ENCODE measurements at regions not wholly inside any gene's neighbourhood (a gene's known extent, or its start where the extent isn't known, plus 50 kb on each side); places are given as distances from the start of the nearest gene placed in this dataset.

DNA sequence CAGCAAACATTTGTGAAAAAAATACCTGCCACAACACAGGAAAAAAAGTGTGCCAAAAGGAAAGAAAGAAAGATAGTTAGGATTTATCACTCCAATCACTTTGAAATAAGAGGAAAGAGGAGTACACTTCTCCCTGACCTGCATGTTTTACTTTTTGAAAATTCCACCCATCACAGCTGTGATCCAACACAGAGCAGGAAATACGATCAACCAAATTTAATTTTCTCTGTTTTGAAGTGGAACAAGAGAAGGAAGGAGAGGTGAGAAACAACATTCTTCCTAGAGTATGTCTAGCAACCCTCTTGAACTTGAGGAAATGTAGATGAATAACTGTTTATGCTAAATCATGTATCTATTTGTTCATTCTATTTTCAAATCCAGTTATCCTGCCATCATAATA, 284.7 kb upstream of the SYT1 start:
- Mint-ChIP-seq H3K4me3 (no peak overlapping the region), H3K27me3 (ENCODE audit: low read depth) (no peaks in the 10 kb centered on the region), H3K27ac (ENCODE audit: unreplicated experiment) (no peak overlapping the region), H3K36me3 (ENCODE audit: low read depth) (peaks cover 5% of the 10 kb centered on the region), H3K9me3 (peaks cover 15% of the 10 kb centered on the region), H3K4me1 (no peaks in the 10 kb centered on the region)
- no peak for DNase-seq (ENCODE audit: low read depth, low spot score)
- TF ChIP-seq, protein P1, sequence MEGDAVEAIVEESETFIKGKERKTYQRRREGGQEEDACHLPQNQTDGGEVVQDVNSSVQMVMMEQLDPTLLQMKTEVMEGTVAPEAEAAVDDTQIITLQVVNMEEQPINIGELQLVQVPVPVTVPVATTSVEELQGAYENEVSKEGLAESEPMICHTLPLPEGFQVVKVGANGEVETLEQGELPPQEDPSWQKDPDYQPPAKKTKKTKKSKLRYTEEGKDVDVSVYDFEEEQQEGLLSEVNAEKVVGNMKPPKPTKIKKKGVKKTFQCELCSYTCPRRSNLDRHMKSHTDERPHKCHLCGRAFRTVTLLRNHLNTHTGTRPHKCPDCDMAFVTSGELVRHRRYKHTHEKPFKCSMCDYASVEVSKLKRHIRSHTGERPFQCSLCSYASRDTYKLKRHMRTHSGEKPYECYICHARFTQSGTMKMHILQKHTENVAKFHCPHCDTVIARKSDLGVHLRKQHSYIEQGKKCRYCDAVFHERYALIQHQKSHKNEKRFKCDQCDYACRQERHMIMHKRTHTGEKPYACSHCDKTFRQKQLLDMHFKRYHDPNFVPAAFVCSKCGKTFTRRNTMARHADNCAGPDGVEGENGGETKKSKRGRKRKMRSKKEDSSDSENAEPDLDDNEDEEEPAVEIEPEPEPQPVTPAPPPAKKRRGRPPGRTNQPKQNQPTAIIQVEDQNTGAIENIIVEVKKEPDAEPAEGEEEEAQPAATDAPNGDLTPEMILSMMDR (conservative IDR thresholded peaks at IDR 0.05), result no peak

DNA sequence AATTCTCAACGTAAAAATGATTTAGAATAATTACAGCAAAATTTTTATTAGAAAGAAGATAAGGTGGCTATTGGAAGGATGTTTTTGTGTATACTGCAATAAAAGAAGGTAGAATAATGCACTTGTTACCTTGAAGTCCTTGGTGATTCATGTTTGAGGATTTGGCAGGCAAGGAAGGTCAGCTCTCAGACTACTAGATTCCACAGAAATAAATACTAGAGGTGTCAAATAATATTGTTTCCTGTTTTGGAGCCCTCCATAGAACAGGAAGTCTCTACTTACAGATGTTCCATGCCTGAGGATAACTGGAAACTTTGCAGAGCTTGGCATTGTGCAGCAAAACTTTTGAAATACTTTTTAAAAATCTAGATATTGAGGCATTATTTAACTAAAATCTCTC, 284.3 kb upstream of the SYT1 start:
- no peak for DNase-seq (ENCODE audit: low read depth, low spot score)
- no peaks in the 10 kb centered on the region for H3K4me1 Mint-ChIP-seq
- no peak overlapping the region for H3K27ac Mint-ChIP-seq (ENCODE audit: unreplicated experiment)
- peaks cover 6% of the 10 kb centered on the region for H3K36me3 Mint-ChIP-seq (ENCODE audit: low read depth)
- no peak overlapping the region for H3K4me3 Mint-ChIP-seq
- peaks cover 13% of the 10 kb centered on the region for H3K9me3 Mint-ChIP-seq
- TF ChIP-seq, protein P1 (conservative IDR thresholded peaks at IDR 0.05), result no peak
- no peaks in the 10 kb centered on the region for H3K27me3 Mint-ChIP-seq (ENCODE audit: low read depth)

DNA sequence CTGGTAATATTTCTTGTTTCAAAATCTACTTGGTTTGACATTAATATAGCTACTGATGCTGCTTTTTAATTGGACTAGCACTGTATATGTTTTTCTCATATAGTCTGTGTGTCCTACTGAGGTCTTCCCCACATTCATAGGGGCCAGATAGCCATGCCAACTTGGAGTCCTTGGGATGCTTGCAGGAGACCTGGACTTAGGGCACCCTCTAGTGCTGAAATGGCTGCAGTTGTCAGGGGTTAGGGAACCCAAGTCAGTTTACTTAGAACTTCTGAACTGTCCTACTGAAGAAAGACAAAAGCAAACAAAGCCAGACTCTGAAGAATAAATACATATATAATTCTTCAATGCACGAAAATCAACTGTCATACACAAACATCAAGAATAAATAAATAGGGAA, 279.9 kb upstream of the SYT1 start:
- Mint-ChIP-seq H3K4me1 (no peaks in the 10 kb centered on the region), H3K36me3 (ENCODE audit: low read depth) (peaks cover 9% of the 10 kb centered on the region), H3K27me3 (ENCODE audit: low read depth) (no peaks in the 10 kb centered on the region), H3K27ac (ENCODE audit: unreplicated experiment) (no peak overlapping the region), H3K9me3 (peaks cover 15% of the 10 kb centered on the region), H3K4me3 (no peak overlapping the region)
- no peak for DNase-seq (ENCODE audit: low read depth, low spot score)
- TF ChIP-seq, protein P1 (conservative IDR thresholded peaks at IDR 0.05), result peak; percentile 48

DNA sequence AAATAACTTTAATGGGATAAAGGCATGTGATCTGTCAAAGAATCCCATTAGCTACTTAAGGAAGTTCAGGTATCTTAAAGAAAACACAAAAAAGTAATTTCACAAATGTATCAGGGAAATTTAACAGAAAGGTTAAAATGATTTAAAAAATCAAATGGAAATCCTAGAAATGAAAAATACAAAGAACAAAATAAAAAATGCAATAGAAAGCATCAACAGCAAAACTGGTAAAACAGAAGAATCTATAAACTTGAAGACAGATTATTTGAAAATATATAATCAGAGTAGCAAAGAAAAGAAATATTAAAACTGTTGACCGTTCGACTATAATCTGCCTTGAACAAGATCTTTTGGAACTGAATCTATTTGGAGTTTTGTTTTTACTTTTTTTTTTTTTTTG, 279.4 kb upstream of the SYT1 start:
- no peaks in the 10 kb centered on the region for H3K27me3 Mint-ChIP-seq (ENCODE audit: low read depth)

DNA sequence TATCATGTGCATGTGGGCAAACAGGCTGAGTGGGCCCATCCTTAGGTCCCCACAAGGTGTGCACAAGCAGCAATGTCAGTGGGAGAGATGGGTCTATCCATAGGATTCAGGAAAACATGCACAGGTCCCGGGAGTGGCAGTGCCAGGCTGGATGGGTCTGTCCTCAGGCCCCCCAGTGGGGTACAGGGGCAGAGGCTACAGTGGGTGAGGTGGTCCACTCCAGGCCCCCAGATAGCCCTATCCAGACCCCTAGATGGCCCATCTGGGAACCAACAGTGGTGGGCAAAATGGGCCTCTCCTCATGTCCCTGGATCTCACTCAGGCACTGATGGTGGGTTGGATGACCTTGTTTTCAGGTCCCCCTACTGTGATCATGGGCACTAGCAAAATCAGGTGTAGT, 277.8 kb upstream of the SYT1 start:
- Mint-ChIP-seq H3K9me3 (peaks cover 13% of the 10 kb centered on the region), H3K27me3 (ENCODE audit: low read depth) (no peaks in the 10 kb centered on the region), H3K27ac (ENCODE audit: unreplicated experiment) (no peak overlapping the region), H3K4me3 (no peak overlapping the region), H3K4me1 (no peaks in the 10 kb centered on the region), H3K36me3 (ENCODE audit: low read depth) (peaks cover 9% of the 10 kb centered on the region)
- TF ChIP-seq, protein P1 (conservative IDR thresholded peaks at IDR 0.05), result no peak
- no peak for DNase-seq (ENCODE audit: low read depth, low spot score)

More for the DNA sequence above, 279.4 kb upstream of the SYT1 start:
- H3K4me3 Mint-ChIP-seq, result no peak overlapping the region
- TF ChIP-seq, protein P1 (conservative IDR thresholded peaks at IDR 0.05), result no peak
- H3K27ac Mint-ChIP-seq (ENCODE audit: unreplicated experiment), result no peak overlapping the region
- H3K4me1 Mint-ChIP-seq, result no peaks in the 10 kb centered on the region
- DNase-seq (ENCODE audit: low read depth, low spot score), result no peak
- peaks cover 9% of the 10 kb centered on the region for H3K36me3 Mint-ChIP-seq (ENCODE audit: low read depth)
- peaks cover 15% of the 10 kb centered on the region for H3K9me3 Mint-ChIP-seq

DNA sequence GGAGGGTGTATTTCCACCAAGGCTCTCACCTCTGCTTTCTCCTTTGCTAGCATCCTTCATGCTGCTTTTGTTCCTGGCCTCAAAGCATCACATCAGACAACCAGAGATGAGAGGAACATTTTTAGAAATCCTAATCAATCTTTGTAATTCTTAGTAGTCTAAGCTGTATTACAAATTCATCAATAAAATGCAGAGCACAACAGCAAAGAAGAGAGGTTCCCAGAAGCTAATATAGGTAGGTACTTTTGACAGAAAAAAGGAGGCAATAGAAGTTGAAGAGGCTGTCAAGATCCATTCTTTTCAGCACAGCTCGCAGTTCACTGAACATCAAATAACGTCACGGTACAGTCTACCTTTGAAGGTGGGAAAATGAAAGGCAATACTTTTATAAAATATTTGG, 265.2 kb upstream of the SYT1 start:
- no peak for DNase-seq (ENCODE audit: low read depth, low spot score)
- H3K36me3 Mint-ChIP-seq (ENCODE audit: low read depth), result peaks cover 5% of the 10 kb centered on the region
- H3K9me3 Mint-ChIP-seq, result peaks cover 12% of the 10 kb centered on the region
- TF ChIP-seq, protein P1 (conservative IDR thresholded peaks at IDR 0.05), result no peak
- no peaks in the 10 kb centered on the region for H3K4me1 Mint-ChIP-seq
- no peak overlapping the region for H3K27ac Mint-ChIP-seq (ENCODE audit: unreplicated experiment)
- H3K27me3 Mint-ChIP-seq (ENCODE audit: low read depth), result no peaks in the 10 kb centered on the region
- no peak overlapping the region for H3K4me3 Mint-ChIP-seq
